Breast epithelium (tissue), 4 donors: ENCODE measurements at regions not wholly inside any gene's neighbourhood (a gene's known extent, or its start where the extent isn't known, plus 50 kb on each side); places are given as distances from the start of the nearest gene placed in this dataset.

ENCODE experiments used
- DNase-seq, 2 donors: peaks; one replicate each; pipeline ENCODE4 v3.0.0-alpha.2; 2019; ENCODE audit warnings: low spot score in 2 of 2
- H3K27ac ChIP-seq, 2 donors: fragments of 200-600 bp; sonication (generic) in 1 of 2; one replicate each; pipeline ENCODE4 v1.5.1; 2016 to 2019; ENCODE audit warnings: mild to moderate bottlenecking in 1 of 2
- H3K27me3 ChIP-seq, 2 donors: fragments of 200-600 bp; sonication (generic) in 1 of 2; one replicate each; pipeline versions ENCODE4 v1.5.1 to v1.6.0; 2017 to 2019; ENCODE audit warnings: control low read depth in 1 of 2, mild to moderate bottlenecking in 1 of 2
- H3K36me3 ChIP-seq: fragments of 200-600 bp; one replicate; pipeline ENCODE4 v1.5.1; 2019
- H3K4me1 ChIP-seq, 2 donors: fragments of 200-600 bp; sonication (generic); one replicate each; pipeline ENCODE4 v1.5.1; 2016 to 2019; ENCODE audit warnings: control low read depth in 1 of 2
- H3K4me3 ChIP-seq, 3 donors: fragments of 200-600 bp; sonication (generic); 1 replicate in 2 of 3; 2 replicates in 1 of 3; pipeline ENCODE4 v1.5.1; 2016 to 2019; ENCODE audit warnings: mild to moderate bottlenecking in 3 of 3, moderate library complexity in 2 of 3
- H3K9me3 ChIP-seq, 2 donors: fragments of 200-600 bp; sonication (generic) in 1 of 2; one replicate each; pipeline ENCODE4 v1.5.1; 2016 to 2019; ENCODE audit warnings: control low read depth in 1 of 2
- POLR2A ChIP-seq: fragments of 450-650 bp; IDR thresholded peaks from one replicate; pipeline ENCODE4 v1.6.1; 2016; ENCODE audit warnings: antibody characterized with exemption, mild to moderate bottlenecking, moderate library complexity
- POLR2AphosphoS5 ChIP-seq, 3 donors: sonication (generic); formaldehyde crosslinking; IDR thresholded peaks; one replicate each; pipeline ENCODE4 v1.6.1; 2017; ENCODE audit warnings: antibody characterized with exemption in 3 of 3
- intact Hi-C: fragments of 100-400 bp; cut with DNase I; formaldehyde crosslinking; loops from one replicate; pipeline ENCODE4 v1.15.1; 2023; ENCODE audit warnings: low total_unique reads
- TF ChIP-seq, protein P1 (sequence below), 3 donors: fragments of 450-650 bp; IDR thresholded peaks; one replicate each; pipeline ENCODE4 v1.5.1; 2016 to 2017; ENCODE audit warnings: antibody characterized with exemption in 3 of 3, mild to moderate bottlenecking in 3 of 3, moderate library complexity in 3 of 3

DNA sequence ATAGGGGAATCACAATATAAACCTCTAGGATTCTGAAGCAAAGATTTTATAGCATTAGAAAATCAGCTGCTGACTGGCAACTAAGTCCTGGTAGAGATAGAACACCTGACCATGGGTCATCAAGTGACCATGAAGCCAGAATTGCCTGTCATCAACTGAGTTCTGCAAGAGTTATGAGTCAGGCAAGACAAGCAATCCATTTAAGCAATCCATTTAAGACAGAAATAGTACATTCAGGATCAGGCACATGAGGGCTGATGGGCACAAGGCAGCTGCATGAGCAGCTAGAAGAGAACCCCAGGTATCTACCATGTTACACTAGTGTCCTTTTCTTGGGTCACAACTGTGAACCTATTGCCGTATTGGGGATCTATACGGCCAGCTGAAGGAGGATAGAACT is 98.9 kb downstream of the SPRY1 start:
- Histone ChIP-seq H3K27me3 (no peaks in the 10 kb centered on the region), H3K4me3 (no peak overlapping the region), H3K36me3 (no peaks in the 10 kb centered on the region), H3K9me3 (no peaks in the 10 kb centered on the region), H3K4me1 (no peaks in the 10 kb centered on the region), H3K27ac (no peak overlapping the region)
- TF ChIP-seq POLR2A (no peak), POLR2AphosphoS5 (IDR thresholded peaks at IDR 0.05) (no peak)
- TF ChIP-seq, protein P1, sequence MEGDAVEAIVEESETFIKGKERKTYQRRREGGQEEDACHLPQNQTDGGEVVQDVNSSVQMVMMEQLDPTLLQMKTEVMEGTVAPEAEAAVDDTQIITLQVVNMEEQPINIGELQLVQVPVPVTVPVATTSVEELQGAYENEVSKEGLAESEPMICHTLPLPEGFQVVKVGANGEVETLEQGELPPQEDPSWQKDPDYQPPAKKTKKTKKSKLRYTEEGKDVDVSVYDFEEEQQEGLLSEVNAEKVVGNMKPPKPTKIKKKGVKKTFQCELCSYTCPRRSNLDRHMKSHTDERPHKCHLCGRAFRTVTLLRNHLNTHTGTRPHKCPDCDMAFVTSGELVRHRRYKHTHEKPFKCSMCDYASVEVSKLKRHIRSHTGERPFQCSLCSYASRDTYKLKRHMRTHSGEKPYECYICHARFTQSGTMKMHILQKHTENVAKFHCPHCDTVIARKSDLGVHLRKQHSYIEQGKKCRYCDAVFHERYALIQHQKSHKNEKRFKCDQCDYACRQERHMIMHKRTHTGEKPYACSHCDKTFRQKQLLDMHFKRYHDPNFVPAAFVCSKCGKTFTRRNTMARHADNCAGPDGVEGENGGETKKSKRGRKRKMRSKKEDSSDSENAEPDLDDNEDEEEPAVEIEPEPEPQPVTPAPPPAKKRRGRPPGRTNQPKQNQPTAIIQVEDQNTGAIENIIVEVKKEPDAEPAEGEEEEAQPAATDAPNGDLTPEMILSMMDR (IDR thresholded peaks at IDR 0.05): no peak
- DNase-seq: no peak
- intact Hi-C loops: loop anchor here (5.0 kb wide), 1 partner anchor 368 kb away; no protein-coding TSS in a partner anchor

DNA sequence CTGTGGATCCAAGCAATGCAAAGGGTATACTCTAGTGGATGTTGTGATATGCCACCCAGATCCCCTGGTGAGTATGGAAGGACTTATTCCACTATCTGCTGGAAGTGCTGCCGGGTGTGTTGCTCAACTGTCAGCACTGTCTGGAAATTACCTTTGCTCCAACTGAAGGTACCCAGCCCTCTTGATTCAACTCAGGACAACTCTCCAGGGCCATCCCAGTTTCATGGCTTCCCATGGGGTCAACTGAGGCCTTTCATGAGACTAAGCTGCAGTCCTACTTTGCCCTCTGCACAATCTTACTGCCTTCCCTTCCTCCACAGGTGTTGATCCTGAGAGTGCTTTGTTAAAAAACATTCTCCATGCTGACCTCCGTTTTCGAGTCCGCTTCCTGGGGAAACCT is 99.8 kb downstream of the SPRY1 start:
- no peaks in the 10 kb centered on the region for H3K27me3 ChIP-seq
- DNase-seq: no peak
- TF ChIP-seq, protein P1 (IDR thresholded peaks at IDR 0.05): no peak
- TF ChIP-seq POLR2A (no peak), POLR2AphosphoS5 (IDR thresholded peaks at IDR 0.05) (no peak)
- intact Hi-C loops: loop anchor here (5.0 kb wide), 1 partner anchor 369 kb away; no protein-coding TSS in a partner anchor
- H3K4me3 ChIP-seq: no peak overlapping the region
- H3K4me1 ChIP-seq: no peaks in the 10 kb centered on the region
- no peaks in the 10 kb centered on the region for H3K36me3 ChIP-seq
- no peak overlapping the region for H3K27ac ChIP-seq
- no peaks in the 10 kb centered on the region for H3K9me3 ChIP-seq

DNA sequence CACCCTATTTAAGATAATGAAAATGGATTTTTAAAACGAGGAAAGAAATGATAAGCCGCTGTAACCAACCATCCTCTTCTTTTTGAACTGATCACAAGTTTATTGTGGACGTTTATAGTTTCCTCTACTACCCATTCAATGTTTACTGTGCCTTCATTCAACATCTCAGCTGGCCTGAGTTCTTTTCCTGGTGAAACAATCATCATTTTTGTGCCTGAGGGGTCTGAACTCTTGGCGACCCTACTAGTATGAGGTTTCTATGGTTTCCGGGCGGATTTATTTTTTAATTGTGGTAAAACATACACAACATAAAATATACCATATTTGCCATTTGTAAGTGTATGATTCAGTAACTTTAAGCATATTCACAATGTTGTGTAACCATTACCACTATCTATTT is 100.7 kb downstream of the SPRY1 start:
- Histone ChIP-seq H3K36me3 (no peaks in the 10 kb centered on the region), H3K27me3 (no peaks in the 10 kb centered on the region), H3K4me3 (no peak overlapping the region), H3K4me1 (no peaks in the 10 kb centered on the region), H3K27ac (no peak overlapping the region), H3K9me3 (no peaks in the 10 kb centered on the region)
- no peak for TF ChIP-seq POLR2AphosphoS5 (IDR thresholded peaks at IDR 0.05)
- intact Hi-C loops: loop anchor here (5.0 kb wide), 1 partner anchor 370 kb away; no protein-coding TSS in a partner anchor
- no peak for DNase-seq

DNA sequence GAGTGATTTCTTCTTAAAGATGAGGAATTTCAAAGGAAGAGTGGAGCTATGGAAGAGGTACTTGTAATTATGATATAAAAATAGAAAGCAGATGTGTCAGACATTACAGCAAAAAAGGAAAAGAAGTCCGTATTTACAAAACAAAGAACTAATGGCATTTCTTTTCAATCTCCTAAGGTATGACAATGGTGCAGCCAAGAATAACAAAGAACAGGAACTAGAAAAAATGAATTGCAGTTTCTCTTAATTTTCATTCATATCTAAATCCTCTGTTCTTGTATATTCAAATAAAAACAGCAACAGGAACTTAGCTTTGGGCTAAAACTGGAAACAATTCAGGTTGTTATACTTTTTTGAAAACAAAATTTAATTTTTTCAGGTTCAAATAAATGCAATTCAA is 105.1 kb downstream of the SPRY1 start:
- no peaks in the 10 kb centered on the region for H3K4me1 ChIP-seq
- H3K27me3 ChIP-seq: no peaks in the 10 kb centered on the region
- DNase-seq: no peak
- H3K4me3 ChIP-seq: no peak overlapping the region
- H3K27ac ChIP-seq: no peak overlapping the region
- intact Hi-C loops: no loop called here
- H3K9me3 ChIP-seq: no peaks in the 10 kb centered on the region
- no peaks in the 10 kb centered on the region for H3K36me3 ChIP-seq
- TF ChIP-seq, protein P1 (IDR thresholded peaks at IDR 0.05): no peak
- TF ChIP-seq POLR2A (no peak), POLR2AphosphoS5 (IDR thresholded peaks at IDR 0.05) (no peak)

DNA sequence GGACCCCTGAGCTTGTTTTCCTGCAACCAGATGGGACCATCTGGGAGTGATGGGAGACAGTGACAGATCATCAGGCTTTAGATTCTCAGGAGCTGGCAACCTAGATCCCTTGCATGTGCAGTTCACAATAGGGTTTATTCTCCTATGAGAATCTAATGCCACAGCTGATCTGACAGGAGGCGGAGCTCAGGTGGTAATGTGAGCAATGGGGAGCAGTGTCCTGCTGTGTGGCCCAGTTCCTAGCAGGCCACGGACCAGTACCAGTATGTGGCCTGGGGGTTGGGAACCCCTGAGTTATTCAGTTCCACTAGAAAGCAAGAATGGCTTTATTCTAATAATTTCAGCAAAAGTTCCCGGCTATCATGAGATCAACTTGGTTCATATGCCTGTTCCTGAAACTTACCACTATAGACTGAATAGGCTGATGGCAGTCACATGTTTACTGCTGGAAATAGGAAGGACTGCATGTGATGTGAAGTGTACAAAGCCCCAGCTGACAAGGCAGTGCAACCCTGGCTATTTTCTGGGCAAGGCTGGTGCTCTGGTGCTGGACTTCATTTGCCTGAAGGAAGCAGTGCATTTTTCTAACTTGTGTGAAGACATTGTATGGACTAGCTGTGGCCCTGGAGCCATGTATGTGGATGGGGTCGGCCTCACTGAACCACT is 107.2 kb downstream of the SPRY1 start:
- no peaks in the 10 kb centered on the region for H3K27me3 ChIP-seq
- no peaks in the 10 kb centered on the region for H3K4me1 ChIP-seq
- no peaks in the 10 kb centered on the region for H3K9me3 ChIP-seq
- intact Hi-C loops: no loop called here
- DNase-seq: no peak
- TF ChIP-seq POLR2AphosphoS5 (IDR thresholded peaks at IDR 0.05) (no peak), POLR2A (no peak)
- TF ChIP-seq, protein P1 (IDR thresholded peaks at IDR 0.05): no peak
- H3K27ac ChIP-seq: no peak overlapping the region
- no peak overlapping the region for H3K4me3 ChIP-seq
- H3K36me3 ChIP-seq: no peaks in the 10 kb centered on the region
